GM23338 (cell line): ENCODE measurements at regions not wholly inside any gene's neighbourhood (a gene's known extent, or its start where the extent isn't known, plus 50 kb on each side); places are given as distances from the start of the nearest gene placed in this dataset.

Source experiments
- ATAC-seq: fragments of 200-7000 bp; cut with Tn5 transposase; 3 replicates; pipeline ENCODE4 v1.9.1; 2020
- DNase-seq: peaks from one replicate; pipeline ENCODE4 v3.0.0-alpha.2; 2015; ENCODE audit warnings: low spot score
- H2AFZ ChIP-seq: fragments of 200-600 bp; sonication (generic); 2 replicates; pipeline ENCODE4 v1.8.0; 2016; ENCODE audit warnings: antibody characterized with exemption, mild to moderate bottlenecking, moderate library complexity
- H3F3A ChIP-seq: fragments of 200-600 bp; sonication (generic); replicated peaks from 2 replicates; pipeline ENCODE4 v1.8.0; 2017; ENCODE audit warnings: antibody characterized with exemption, mixed run types, low read depth
- H3K27ac ChIP-seq: fragments of 200-600 bp; sonication (generic); 2 replicates; pipeline ENCODE4 v1.6.1; 2016; ENCODE audit warnings: low read depth
- H3K27me3 ChIP-seq: fragments of 200-600 bp; sonication (generic); 2 replicates; pipeline ENCODE4 v1.8.0; 2016; ENCODE audit warnings: mild to moderate bottlenecking, mixed run types, moderate library complexity; ENCODE audit not compliant: insufficient read depth
- H3K36me3 ChIP-seq: fragments of 200-600 bp; sonication (generic); 2 replicates; pipeline ENCODE4 v1.8.0; 2016; ENCODE audit warnings: mild to moderate bottlenecking; ENCODE audit not compliant: insufficient read depth
- H3K4me1 ChIP-seq: fragments of 200-600 bp; sonication (generic); 2 replicates; pipeline ENCODE4 v1.8.0; 2016; ENCODE audit warnings: mild to moderate bottlenecking, moderate library complexity; ENCODE audit not compliant: insufficient read depth
- H3K4me2 ChIP-seq: fragments of 200-600 bp; sonication (generic); 2 replicates; pipeline ENCODE4 v1.7.1; 2017; ENCODE audit warnings: mixed run types
- H3K4me3 ChIP-seq: fragments of 200-600 bp; sonication (generic); 2 replicates; pipeline ENCODE4 v1.6.1; 2016; ENCODE audit warnings: mixed run types
- H3K79me2 ChIP-seq: fragments of 200-600 bp; sonication (generic); replicated peaks from 2 replicates; pipeline ENCODE4 v1.8.0; 2017; ENCODE audit warnings: mild to moderate bottlenecking; ENCODE audit not compliant: insufficient read depth
- H3K9me2 ChIP-seq: fragments of 200-600 bp; sonication (generic); 2 replicates; pipeline ENCODE4 v1.8.0; 2017; ENCODE audit not compliant: insufficient read depth
- H4K20me1 ChIP-seq: fragments of 200-600 bp; sonication (generic); replicated peaks from 2 replicates; pipeline ENCODE4 v1.8.0; 2017; ENCODE audit warnings: mild to moderate bottlenecking; ENCODE audit not compliant: insufficient read depth
- H3K27ac Mint-ChIP-seq: 2 replicates; pipeline ENCODE4 v1.8.0; 2020; ENCODE audit warnings: inconsistent platforms, mild to moderate bottlenecking, moderate library complexity, mixed read lengths
- H3K27me3 Mint-ChIP-seq: 3 replicates; pipeline ENCODE4 v1.8.0; 2022; ENCODE audit warnings: low read depth, mild to moderate bottlenecking, moderate library complexity, mixed read lengths, inconsistent platforms; ENCODE audit not compliant: insufficient read depth, poor library complexity
- H3K36me3 Mint-ChIP-seq: 3 replicates; pipeline ENCODE4 v1.8.0; 2021; ENCODE audit warnings: low read depth, mild to moderate bottlenecking, inconsistent platforms, moderate library complexity, mixed read lengths
- H3K4me1 Mint-ChIP-seq: 3 replicates; pipeline ENCODE4 v1.8.0; 2020; ENCODE audit warnings: mild to moderate bottlenecking, inconsistent platforms, mixed read lengths
- H3K4me3 Mint-ChIP-seq: 3 replicates; pipeline ENCODE4 v1.8.0; 2021; ENCODE audit warnings: moderate library complexity, mild to moderate bottlenecking, inconsistent platforms, mixed read lengths
- H3K9me3 Mint-ChIP-seq: 3 replicates; pipeline ENCODE4 v1.8.0; 2020; ENCODE audit warnings: moderate library complexity, mild to moderate bottlenecking, inconsistent platforms, mixed read lengths
- CREB1 ChIP-seq: fragments of 250-450 bp; sonication (Bioruptor Pico); IDR thresholded peaks from 2 replicates; pipeline ENCODE4 v1.5.0; 2020; ENCODE audit warnings: low read depth, mild to moderate bottlenecking, moderate library complexity
- EZH2 ChIP-seq: fragments of 200-600 bp; sonication (generic); IDR thresholded peaks from one replicate; pipeline ENCODE4 v1.8.0; 2017; ENCODE audit warnings: antibody characterized with exemption, mild to moderate bottlenecking, low read depth; ENCODE audit not compliant: unreplicated experiment
- EZH2phosphoT487 ChIP-seq: fragments of 200-600 bp; sonication (generic); IDR thresholded peaks from one replicate; pipeline ENCODE4 v1.8.1; 2018; ENCODE audit warnings: antibody characterized with exemption; ENCODE audit not compliant: unreplicated experiment
- JUNB ChIP-seq: IDR thresholded peaks from one replicate; pipeline ENCODE4 v1.6.1; 2016; ENCODE audit warnings: antibody characterized with exemption; ENCODE audit not compliant: unreplicated experiment
- NANOG ChIP-seq: IDR thresholded peaks from 2 replicates; pipeline ENCODE4 v1.6.1; 2016; ENCODE audit warnings: antibody characterized with exemption, borderline replicate concordance
- POLR2AphosphoS5 ChIP-seq: IDR thresholded peaks from 2 replicates; pipeline ENCODE4 v1.6.1; 2016; ENCODE audit warnings: antibody characterized with exemption, low read depth
- STAT1 ChIP-seq: IDR thresholded peaks from one replicate; pipeline ENCODE4 v1.6.1; 2016; ENCODE audit warnings: antibody characterized with exemption; ENCODE audit not compliant: unreplicated experiment
- ZNF114 ChIP-seq: fragments of 250-450 bp; sonication (Bioruptor Pico); IDR thresholded peaks from 2 replicates; pipeline ENCODE4 v1.5.0; 2020; ENCODE audit warnings: mild to moderate bottlenecking, moderate library complexity
- ZNF331 ChIP-seq: fragments of 250-450 bp; sonication (Bioruptor Pico); IDR thresholded peaks from 2 replicates; pipeline ENCODE4 v1.5.0; 2020; ENCODE audit warnings: low read depth, mild to moderate bottlenecking, moderate library complexity
- TF ChIP-seq, protein P1 (sequence below): fragments of 250-450 bp; sonication (Bioruptor Pico); IDR thresholded peaks from 2 replicates; pipeline ENCODE4 v1.5.0; 2020; ENCODE audit warnings: mild to moderate bottlenecking, moderate library complexity
- TF ChIP-seq, protein P2 (sequence below): IDR thresholded peaks from 2 replicates; pipeline ENCODE4 v1.6.1; 2016; ENCODE audit warnings: antibody characterized with exemption
- TF ChIP-seq, protein P3 (sequence below), 2 experiments: fragments of 200-600 bp in 1 of 2; sonication (generic) in 1 of 2; conservative IDR thresholded peaks; 2 replicates each; pipeline versions ENCODE4 v1.5.1 to v1.6.1; 2016 to 2017; ENCODE audit warnings: antibody characterized with exemption in 2 of 2, low read depth in 2 of 2, mild to moderate bottlenecking in 2 of 2, moderate library complexity in 1 of 2
- TF ChIP-seq, protein P4 (sequence below): IDR thresholded peaks from one replicate; pipeline ENCODE4 v1.6.1; 2018; ENCODE audit warnings: antibody characterized with exemption; ENCODE audit not compliant: unreplicated experiment

DNA sequence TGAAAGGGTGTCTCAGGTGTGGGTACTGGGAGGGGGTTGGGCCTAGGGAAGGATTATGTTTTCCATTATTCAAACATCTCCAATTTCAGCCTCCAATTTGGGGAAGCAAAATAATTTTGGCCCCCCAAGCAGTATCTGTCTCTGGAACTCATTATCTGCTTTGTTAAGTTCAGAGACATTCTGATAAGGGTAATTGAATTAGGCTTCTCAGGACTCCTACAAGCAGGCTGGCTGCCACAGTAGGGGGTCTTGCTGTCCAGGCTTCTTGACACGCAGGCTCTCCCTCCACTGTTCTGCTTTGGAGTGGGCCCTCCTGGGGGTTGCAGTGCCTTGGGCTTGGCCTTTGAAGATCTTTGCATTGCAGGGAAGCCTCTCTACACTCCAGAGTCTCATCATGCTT lies 108.1 kb upstream of the SIX2 start:
- Mint-ChIP-seq H3K36me3 (no peaks in the 10 kb centered on the region), H3K9me3 (no peaks in the 10 kb centered on the region), H3K4me1 (no peaks in the 10 kb centered on the region), H3K27ac (no peak overlapping the region), H3K4me3 (no peak overlapping the region), H3K27me3 (peaks cover 7% of the 10 kb centered on the region)
- no peak overlapping the region for H3K27ac ChIP-seq
- H3F3A ChIP-seq = no peaks in the 10 kb centered on the region
- ATAC-seq (no peak), DNase-seq (no peak)
- H3K27me3 ChIP-seq = no peaks in the 10 kb centered on the region
- H3K9me2 ChIP-seq = peaks cover 24% of the 10 kb centered on the region
- H3K4me1 ChIP-seq = no peaks in the 10 kb centered on the region
- TF ChIP-seq, protein P1, sequence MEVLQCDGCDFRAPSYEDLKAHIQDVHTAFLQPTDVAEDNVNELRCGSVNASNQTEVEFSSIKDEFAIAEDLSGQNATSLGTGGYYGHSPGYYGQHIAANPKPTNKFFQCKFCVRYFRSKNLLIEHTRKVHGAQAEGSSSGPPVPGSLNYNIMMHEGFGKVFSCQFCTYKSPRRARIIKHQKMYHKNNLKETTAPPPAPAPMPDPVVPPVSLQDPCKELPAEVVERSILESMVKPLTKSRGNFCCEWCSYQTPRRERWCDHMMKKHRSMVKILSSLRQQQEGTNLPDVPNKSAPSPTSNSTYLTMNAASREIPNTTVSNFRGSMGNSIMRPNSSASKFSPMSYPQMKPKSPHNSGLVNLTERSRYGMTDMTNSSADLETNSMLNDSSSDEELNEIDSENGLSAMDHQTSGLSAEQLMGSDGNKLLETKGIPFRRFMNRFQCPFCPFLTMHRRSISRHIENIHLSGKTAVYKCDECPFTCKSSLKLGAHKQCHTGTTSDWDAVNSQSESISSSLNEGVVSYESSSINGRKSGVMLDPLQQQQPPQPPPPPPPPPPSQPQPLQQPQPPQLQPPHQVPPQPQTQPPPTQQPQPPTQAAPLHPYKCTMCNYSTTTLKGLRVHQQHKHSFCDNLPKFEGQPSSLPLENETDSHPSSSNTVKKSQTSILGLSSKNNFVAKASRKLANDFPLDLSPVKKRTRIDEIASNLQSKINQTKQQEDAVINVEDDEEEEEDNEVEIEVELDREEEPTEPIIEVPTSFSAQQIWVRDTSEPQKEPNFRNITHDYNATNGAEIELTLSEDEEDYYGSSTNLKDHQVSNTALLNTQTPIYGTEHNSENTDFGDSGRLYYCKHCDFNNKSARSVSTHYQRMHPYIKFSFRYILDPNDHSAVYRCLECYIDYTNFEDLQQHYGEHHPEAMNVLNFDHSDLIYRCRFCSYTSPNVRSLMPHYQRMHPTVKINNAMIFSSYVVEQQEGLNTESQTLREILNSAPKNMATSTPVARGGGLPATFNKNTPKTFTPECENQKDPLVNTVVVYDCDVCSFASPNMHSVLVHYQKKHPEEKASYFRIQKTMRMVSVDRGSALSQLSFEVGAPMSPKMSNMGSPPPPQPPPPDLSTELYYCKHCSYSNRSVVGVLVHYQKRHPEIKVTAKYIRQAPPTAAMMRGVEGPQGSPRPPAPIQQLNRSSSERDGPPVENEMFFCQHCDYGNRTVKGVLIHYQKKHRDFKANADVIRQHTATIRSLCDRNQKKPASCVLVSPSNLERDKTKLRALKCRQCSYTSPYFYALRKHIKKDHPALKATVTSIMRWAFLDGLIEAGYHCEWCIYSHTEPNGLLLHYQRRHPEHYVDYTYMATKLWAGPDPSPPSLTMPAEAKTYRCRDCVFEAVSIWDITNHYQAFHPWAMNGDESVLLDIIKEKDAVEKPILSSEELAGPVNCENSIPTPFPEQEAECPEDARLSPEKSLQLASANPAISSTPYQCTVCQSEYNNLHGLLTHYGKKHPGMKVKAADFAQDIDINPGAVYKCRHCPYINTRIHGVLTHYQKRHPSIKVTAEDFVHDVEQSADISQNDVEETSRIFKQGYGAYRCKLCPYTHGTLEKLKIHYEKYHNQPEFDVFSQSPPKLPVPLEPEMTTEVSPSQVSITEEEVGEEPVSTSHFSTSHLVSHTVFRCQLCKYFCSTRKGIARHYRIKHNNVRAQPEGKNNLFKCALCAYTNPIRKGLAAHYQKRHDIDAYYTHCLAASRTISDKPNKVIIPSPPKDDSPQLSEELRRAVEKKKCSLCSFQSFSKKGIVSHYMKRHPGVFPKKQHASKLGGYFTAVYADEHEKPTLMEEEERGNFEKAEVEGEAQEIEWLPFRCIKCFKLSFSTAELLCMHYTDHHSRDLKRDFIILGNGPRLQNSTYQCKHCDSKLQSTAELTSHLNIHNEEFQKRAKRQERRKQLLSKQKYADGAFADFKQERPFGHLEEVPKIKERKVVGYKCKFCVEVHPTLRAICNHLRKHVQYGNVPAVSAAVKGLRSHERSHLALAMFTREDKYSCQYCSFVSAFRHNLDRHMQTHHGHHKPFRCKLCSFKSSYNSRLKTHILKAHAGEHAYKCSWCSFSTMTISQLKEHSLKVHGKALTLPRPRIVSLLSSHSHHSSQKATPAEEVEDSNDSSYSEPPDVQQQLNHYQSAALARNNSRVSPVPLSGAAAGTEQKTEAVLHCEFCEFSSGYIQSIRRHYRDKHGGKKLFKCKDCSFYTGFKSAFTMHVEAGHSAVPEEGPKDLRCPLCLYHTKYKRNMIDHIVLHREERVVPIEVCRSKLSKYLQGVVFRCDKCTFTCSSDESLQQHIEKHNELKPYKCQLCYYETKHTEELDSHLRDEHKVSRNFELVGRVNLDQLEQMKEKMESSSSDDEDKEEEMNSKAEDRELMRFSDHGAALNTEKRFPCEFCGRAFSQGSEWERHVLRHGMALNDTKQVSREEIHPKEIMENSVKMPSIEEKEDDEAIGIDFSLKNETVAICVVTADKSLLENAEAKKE (CRISPR knock-in tag) = no peak
- TF ChIP-seq CREB1 (CRISPR knock-in tag) (no peak), EZH2 (no peak), NANOG (no peak), EZH2phosphoT487 (no peak), STAT1 (no peak), ZNF331 (no peak), ZNF114 (no peak), POLR2AphosphoS5 (no peak), JUNB (no peak)
- TF ChIP-seq, protein P2, sequence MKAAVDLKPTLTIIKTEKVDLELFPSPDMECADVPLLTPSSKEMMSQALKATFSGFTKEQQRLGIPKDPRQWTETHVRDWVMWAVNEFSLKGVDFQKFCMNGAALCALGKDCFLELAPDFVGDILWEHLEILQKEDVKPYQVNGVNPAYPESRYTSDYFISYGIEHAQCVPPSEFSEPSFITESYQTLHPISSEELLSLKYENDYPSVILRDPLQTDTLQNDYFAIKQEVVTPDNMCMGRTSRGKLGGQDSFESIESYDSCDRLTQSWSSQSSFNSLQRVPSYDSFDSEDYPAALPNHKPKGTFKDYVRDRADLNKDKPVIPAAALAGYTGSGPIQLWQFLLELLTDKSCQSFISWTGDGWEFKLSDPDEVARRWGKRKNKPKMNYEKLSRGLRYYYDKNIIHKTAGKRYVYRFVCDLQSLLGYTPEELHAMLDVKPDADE = no peak
- TF ChIP-seq, protein P3, sequence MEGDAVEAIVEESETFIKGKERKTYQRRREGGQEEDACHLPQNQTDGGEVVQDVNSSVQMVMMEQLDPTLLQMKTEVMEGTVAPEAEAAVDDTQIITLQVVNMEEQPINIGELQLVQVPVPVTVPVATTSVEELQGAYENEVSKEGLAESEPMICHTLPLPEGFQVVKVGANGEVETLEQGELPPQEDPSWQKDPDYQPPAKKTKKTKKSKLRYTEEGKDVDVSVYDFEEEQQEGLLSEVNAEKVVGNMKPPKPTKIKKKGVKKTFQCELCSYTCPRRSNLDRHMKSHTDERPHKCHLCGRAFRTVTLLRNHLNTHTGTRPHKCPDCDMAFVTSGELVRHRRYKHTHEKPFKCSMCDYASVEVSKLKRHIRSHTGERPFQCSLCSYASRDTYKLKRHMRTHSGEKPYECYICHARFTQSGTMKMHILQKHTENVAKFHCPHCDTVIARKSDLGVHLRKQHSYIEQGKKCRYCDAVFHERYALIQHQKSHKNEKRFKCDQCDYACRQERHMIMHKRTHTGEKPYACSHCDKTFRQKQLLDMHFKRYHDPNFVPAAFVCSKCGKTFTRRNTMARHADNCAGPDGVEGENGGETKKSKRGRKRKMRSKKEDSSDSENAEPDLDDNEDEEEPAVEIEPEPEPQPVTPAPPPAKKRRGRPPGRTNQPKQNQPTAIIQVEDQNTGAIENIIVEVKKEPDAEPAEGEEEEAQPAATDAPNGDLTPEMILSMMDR (conservative IDR thresholded peaks at IDR 0.05; ENCODE audit: low read depth in 2 of 2) = no peak
- TF ChIP-seq, protein P4, sequence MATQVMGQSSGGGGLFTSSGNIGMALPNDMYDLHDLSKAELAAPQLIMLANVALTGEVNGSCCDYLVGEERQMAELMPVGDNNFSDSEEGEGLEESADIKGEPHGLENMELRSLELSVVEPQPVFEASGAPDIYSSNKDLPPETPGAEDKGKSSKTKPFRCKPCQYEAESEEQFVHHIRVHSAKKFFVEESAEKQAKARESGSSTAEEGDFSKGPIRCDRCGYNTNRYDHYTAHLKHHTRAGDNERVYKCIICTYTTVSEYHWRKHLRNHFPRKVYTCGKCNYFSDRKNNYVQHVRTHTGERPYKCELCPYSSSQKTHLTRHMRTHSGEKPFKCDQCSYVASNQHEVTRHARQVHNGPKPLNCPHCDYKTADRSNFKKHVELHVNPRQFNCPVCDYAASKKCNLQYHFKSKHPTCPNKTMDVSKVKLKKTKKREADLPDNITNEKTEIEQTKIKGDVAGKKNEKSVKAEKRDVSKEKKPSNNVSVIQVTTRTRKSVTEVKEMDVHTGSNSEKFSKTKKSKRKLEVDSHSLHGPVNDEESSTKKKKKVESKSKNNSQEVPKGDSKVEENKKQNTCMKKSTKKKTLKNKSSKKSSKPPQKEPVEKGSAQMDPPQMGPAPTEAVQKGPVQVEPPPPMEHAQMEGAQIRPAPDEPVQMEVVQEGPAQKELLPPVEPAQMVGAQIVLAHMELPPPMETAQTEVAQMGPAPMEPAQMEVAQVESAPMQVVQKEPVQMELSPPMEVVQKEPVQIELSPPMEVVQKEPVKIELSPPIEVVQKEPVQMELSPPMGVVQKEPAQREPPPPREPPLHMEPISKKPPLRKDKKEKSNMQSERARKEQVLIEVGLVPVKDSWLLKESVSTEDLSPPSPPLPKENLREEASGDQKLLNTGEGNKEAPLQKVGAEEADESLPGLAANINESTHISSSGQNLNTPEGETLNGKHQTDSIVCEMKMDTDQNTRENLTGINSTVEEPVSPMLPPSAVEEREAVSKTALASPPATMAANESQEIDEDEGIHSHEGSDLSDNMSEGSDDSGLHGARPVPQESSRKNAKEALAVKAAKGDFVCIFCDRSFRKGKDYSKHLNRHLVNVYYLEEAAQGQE = no peak
- no peaks in the 10 kb centered on the region for H4K20me1 ChIP-seq
- H2AFZ ChIP-seq = no peak overlapping the region
- no peak overlapping the region for H3K4me3 ChIP-seq
- H3K4me2 ChIP-seq = no peak overlapping the region
- no peaks in the 10 kb centered on the region for H3K79me2 ChIP-seq
- no peaks in the 10 kb centered on the region for H3K36me3 ChIP-seq
